Prostate gland (tissue), 2 donors: ENCODE measurements at regions not wholly inside any gene's neighbourhood (a gene's known extent, or its start where the extent isn't known, plus 50 kb on each side); places are given as distances from the start of the nearest gene placed in this dataset.

Experiments
- CTCF ChIP-seq, 4 experiments: fragments of 200-600 bp in 2 of 4; fragments of 450-650 bp in 2 of 4; sonication (generic) in 2 of 4; IDR thresholded peaks; 1 replicate in 3 of 4; 2 replicates in 1 of 4; pipeline ENCODE4 v1.5.1; 2016 to 2019; ENCODE audit warnings: antibody characterized with exemption in 4 of 4, mild to moderate bottlenecking in 2 of 4, moderate library complexity in 2 of 4
- POLR2A ChIP-seq: fragments of 450-650 bp; IDR thresholded peaks from one replicate; pipeline ENCODE4 v1.6.1; 2016; ENCODE audit warnings: antibody characterized with exemption, mild to moderate bottlenecking
- POLR2AphosphoS5 ChIP-seq: sonication (generic); formaldehyde crosslinking; IDR thresholded peaks from one replicate; pipeline ENCODE4 v1.6.1; 2017; ENCODE audit warnings: antibody characterized with exemption

GRCh38 chr2:7618031-7618430 lies 700.8 kb downstream of the RNF144A start:
- no peak for TF ChIP-seq CTCF (IDR thresholded peaks at IDR 0.05)
- no peak for TF ChIP-seq POLR2AphosphoS5
- no peak for TF ChIP-seq POLR2A
